Gastroesophageal sphincter (tissue), 4 donors: ENCODE measurements at regions not wholly inside any gene's neighbourhood (a gene's known extent, or its start where the extent isn't known, plus 50 kb on each side); places are given as distances from the start of the nearest gene placed in this dataset.

Experiments
- ATAC-seq: fragments of 150-250 bp; one replicate; pipeline ENCODE4 v1.9.1; 2016; ENCODE audit warnings: mild to moderate bottlenecking, moderate library complexity
- H3K27ac ChIP-seq, 4 donors: fragments of 200-600 bp; sonication (generic) in 3 of 4; 1 replicate in 3 of 4; 2 replicates in 1 of 4; pipeline ENCODE4 v1.5.1; 2016 to 2019
- H3K27me3 ChIP-seq: fragments of 200-600 bp; sonication (generic); one replicate; pipeline ENCODE4 v1.5.1; 2019
- H3K36me3 ChIP-seq, 2 donors: fragments of 200-600 bp; sonication (generic); one replicate each; pipeline ENCODE4 v1.5.1; 2019; ENCODE audit warnings: control low read depth in 1 of 2
- H3K4me1 ChIP-seq, 3 donors: fragments of 200-600 bp; sonication (generic); 1 replicate in 2 of 3; 2 replicates in 1 of 3; pipeline ENCODE4 v1.5.1; 2016 to 2019; ENCODE audit warnings: control low read depth in 2 of 3
- H3K4me3 ChIP-seq, 2 donors: fragments of 200-600 bp; sonication (generic); one replicate each; pipeline ENCODE4 v1.5.1; 2019; ENCODE audit warnings: mild to moderate bottlenecking in 1 of 2, moderate library complexity in 1 of 2
- H3K9me3 ChIP-seq, 3 donors: fragments of 200-600 bp; sonication (generic); one replicate each; pipeline ENCODE4 v1.5.1; 2017 to 2019; ENCODE audit warnings: control low read depth in 2 of 3
- CTCF ChIP-seq, 4 experiments: fragments of 200-600 bp in 2 of 4; fragments of 450-650 bp in 2 of 4; sonication (generic) in 1 of 4; IDR thresholded peaks; one replicate each; pipeline ENCODE4 v1.5.1; 2017 to 2019; ENCODE audit warnings: antibody characterized with exemption in 4 of 4, mild to moderate bottlenecking in 2 of 4, moderate library complexity in 2 of 4
- EP300 ChIP-seq: sonication (generic); formaldehyde crosslinking; IDR thresholded peaks from one replicate; pipeline ENCODE4 v1.6.1; 2017; ENCODE audit warnings: antibody characterized with exemption, mild to moderate bottlenecking
- POLR2A ChIP-seq, 2 donors: fragments of 450-650 bp; IDR thresholded peaks; one replicate each; pipeline ENCODE4 v1.6.1; 2017; ENCODE audit warnings: antibody characterized with exemption in 2 of 2, mild to moderate bottlenecking in 2 of 2, moderate library complexity in 1 of 2
- POLR2AphosphoS5 ChIP-seq: sonication (generic); formaldehyde crosslinking; IDR thresholded peaks from one replicate; pipeline ENCODE4 v1.6.1; 2017; ENCODE audit warnings: antibody characterized with exemption
- WGBS, 2 donors: methylation state at CpG; one replicate each; pipeline ENCODE4 v1.1.5; 2018; ENCODE audit warnings: low coverage in 1 of 2; 5-methylcytosine and 5-hydroxymethylcytosine counted together

DNA sequence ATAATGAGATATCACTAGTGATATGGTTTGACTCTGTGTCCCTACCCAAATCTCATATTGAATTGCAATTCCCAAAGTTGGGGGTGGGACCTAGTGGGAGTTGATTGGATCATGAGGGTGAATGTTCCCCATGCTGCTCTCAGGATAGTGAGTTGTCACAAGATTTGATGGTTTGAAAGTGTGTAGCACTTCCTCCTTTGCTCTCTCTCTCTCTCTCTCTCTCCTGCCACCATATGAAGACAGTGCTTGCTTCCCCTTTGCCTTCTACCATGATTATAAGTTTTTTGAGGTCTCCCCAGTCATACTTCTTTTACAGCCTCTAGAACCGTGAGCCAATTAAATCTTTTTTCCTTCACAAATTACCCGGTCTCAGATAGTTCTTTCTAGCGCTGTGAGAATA is 1002.0 kb upstream of the ADGRB3 start:
- Histone ChIP-seq H3K36me3 (no peaks in the 10 kb centered on the region), H3K27ac (no peak overlapping the region), H3K4me1 (no peaks in the 10 kb centered on the region), H3K9me3 (no peaks in the 10 kb centered on the region), H3K4me3 (no peak overlapping the region), H3K27me3 (no peaks in the 10 kb centered on the region)
- TF ChIP-seq POLR2AphosphoS5: no peak
- no peak for TF ChIP-seq CTCF (IDR thresholded peaks at IDR 0.05)
- TF ChIP-seq EP300: no peak
- TF ChIP-seq POLR2A (IDR thresholded peaks at IDR 0.05): no peak
- no peak for ATAC-seq
- 85 to 100% methylated on average over 3 of the region's 3 CpGs for WGBS, 2 donors

- WGBS, 2 donors: 24 to 33% methylated on average over 2 of the region's 2 CpGs
- no peak overlapping the region for H3K27ac ChIP-seq
- H3K9me3 ChIP-seq: no peaks in the 10 kb centered on the region
- no peak for ATAC-seq
- H3K36me3 ChIP-seq: no peaks in the 10 kb centered on the region
- no peaks in the 10 kb centered on the region for H3K4me1 ChIP-seq
- TF ChIP-seq POLR2AphosphoS5 (no peak), POLR2A (IDR thresholded peaks at IDR 0.05) (no peak), EP300 (no peak)
- no peaks in the 10 kb centered on the region for H3K27me3 ChIP-seq
- no peak overlapping the region for H3K4me3 ChIP-seq
Observed at GRCh38 chr6:67630146-67630545, 1004.9 kb upstream of the ADGRB3 start.

GRCh38 chr6:67629258-67629657 is 1005.8 kb upstream of the ADGRB3 start:
- H3K4me3 ChIP-seq: no peak overlapping the region
- no peaks in the 10 kb centered on the region for H3K27me3 ChIP-seq
- TF ChIP-seq EP300: no peak
- TF ChIP-seq CTCF (IDR thresholded peaks at IDR 0.05): no peak
- no peak for TF ChIP-seq POLR2AphosphoS5
- no peak for TF ChIP-seq POLR2A (IDR thresholded peaks at IDR 0.05)
- H3K27ac ChIP-seq: no peak overlapping the region
- no peak for ATAC-seq
- H3K9me3 ChIP-seq: no peaks in the 10 kb centered on the region
- no peaks in the 10 kb centered on the region for H3K4me1 ChIP-seq
- H3K36me3 ChIP-seq: no peaks in the 10 kb centered on the region

- Histone ChIP-seq H3K4me3 (no peak overlapping the region), H3K27ac (no peak overlapping the region), H3K36me3 (no peaks in the 10 kb centered on the region), H3K9me3 (no peaks in the 10 kb centered on the region), H3K4me1 (no peaks in the 10 kb centered on the region), H3K27me3 (no peaks in the 10 kb centered on the region)
- TF ChIP-seq POLR2AphosphoS5 (no peak), POLR2A (IDR thresholded peaks at IDR 0.05) (no peak), CTCF (IDR thresholded peaks at IDR 0.05) (no peak), EP300 (no peak)
- WGBS, 2 donors: 78 to 81% methylated on average over 7 of the region's 7 CpGs
- no peak for ATAC-seq
Observed at GRCh38 chr6:67615796-67616195, 1019.3 kb upstream of the ADGRB3 start.

- TF ChIP-seq CTCF (IDR thresholded peaks at IDR 0.05) (no peak), POLR2AphosphoS5 (no peak), POLR2A (IDR thresholded peaks at IDR 0.05) (no peak), EP300 (no peak)
- Histone ChIP-seq H3K27me3 (no peaks in the 10 kb centered on the region), H3K9me3 (no peaks in the 10 kb centered on the region), H3K4me1 (no peaks in the 10 kb centered on the region), H3K36me3 (no peaks in the 10 kb centered on the region), H3K4me3 (no peak overlapping the region), H3K27ac (no peak overlapping the region)
- no peak for ATAC-seq
- WGBS, 2 donors: 74 to 76% methylated on average over 3 to 4 of the region's 4 CpGs
Observed at GRCh38 chr6:67608099-67608749, 1026.9 kb upstream of the ADGRB3 start.
